Stromal cell of bone marrow (primary cell): ENCODE measurements at regions not wholly inside any gene's neighbourhood (a gene's known extent, or its start where the extent isn't known, plus 50 kb on each side); places are given as distances from the start of the nearest gene placed in this dataset.

Source experiments
- DNase-seq: peaks from one replicate; pipeline ENCODE4 v3.0.0-alpha.2; 2012; ENCODE audit warnings: low read depth

DNA sequence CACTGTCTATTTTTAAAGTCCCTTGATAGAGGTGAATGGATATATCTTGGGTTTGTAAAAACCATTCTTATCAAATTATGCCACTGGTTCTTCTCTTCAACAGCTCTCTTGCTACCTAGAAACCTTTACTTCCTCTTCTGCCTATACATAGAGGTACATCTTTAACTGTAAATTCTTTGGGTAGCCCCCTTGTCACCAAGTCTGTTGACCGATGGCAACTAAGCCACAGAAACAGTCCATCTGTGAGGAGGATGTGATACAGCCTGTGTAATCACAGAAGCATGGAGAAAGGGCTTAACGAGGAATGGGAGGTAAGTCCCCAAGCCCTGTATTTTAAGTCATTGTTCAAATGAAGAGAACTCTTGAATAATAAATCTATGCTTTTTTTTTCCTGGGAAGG is 246.5 kb upstream of the MDFIC2 start:
- DNase-seq = no peak

GRCh38 chr3:70557976-70558375 is 245.5 kb upstream of the MDFIC2 start:
- no peak for DNase-seq

- peak; percentile 17 for DNase-seq
These were observed 243.6 kb upstream of the MDFIC2 start for GRCh38 chr3:70556056-70556455.

- peak; percentile 9 for DNase-seq
These were observed 241.7 kb upstream of the MDFIC2 start for GRCh38 chr3:70554170-70554569.

DNA sequence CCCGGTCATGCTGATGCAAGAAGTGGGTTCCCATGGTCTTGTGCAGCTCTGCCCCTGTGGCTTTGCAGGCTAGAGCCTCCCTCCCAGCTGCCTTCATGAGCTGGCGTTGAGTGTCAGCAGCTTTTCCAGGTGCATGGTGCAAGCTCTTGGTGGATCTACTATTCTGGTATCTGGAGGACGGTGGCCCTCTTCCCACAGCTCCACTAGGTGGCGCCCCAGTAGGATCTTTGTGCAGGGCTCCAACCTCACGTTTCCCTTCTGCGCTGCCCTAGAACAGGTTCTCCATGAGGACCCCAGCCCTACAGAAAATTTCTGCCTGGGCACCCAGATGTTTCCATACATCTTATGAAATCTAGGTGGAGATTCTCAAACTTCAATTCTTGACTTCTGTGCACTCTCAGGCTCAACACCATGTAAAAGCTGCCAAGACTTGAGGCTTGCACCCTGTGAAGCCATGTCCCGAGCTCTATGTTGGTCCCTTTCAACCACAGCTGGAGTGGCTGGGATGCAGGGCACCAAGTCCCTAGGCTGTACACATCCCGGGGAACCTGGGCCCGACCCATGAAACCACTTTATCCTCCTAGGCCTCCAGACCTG is 238.4 kb upstream of the MDFIC2 start:
- peak; percentile 33 for DNase-seq

- no peak for DNase-seq
These were observed 234.2 kb upstream of the MDFIC2 start for GRCh38 chr3:70546679-70547078.

- DNase-seq = no peak
These were observed 231.1 kb upstream of the MDFIC2 start for GRCh38 chr3:70543493-70543892.

DNA sequence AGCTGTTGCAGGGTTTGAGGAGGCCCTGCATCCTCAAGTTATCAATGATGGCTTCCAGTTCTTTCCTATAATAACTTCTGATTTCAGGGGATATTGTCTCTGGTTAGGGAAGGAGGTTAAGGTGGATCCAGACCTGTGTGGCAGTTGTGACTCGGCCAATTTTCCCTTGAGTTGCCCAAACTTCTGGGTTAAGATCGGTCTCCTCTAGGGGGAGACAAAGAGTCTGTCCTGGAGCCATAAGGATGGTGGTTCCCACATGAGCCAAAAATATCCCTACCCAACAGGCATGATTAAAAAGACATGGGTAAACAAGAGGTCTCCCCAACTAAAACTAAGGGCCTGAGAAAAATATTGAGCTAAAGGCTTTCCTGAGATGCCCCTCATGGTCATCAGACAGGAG is 227.5 kb upstream of the MDFIC2 start:
- DNase-seq = no peak

DNA sequence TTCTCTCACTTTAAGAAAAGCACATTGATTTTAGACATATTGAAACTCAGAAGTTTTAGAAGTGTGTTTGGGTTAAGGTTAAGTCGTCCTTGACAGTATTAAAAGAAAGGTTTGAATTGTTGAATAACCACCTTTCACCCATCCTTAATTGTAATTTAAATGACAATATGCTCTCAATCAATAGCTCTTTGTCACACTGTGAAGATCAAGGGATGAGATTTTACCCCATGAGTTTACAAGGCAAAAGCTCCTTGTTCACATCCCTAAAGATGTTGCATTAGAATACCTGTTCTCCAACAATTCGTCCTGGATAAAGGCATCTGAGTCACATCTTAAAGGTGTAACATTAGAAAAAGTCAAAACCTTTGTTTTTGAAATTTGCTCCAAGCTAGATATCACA is 220.4 kb upstream of the MDFIC2 start:
- no peak for DNase-seq

DNA sequence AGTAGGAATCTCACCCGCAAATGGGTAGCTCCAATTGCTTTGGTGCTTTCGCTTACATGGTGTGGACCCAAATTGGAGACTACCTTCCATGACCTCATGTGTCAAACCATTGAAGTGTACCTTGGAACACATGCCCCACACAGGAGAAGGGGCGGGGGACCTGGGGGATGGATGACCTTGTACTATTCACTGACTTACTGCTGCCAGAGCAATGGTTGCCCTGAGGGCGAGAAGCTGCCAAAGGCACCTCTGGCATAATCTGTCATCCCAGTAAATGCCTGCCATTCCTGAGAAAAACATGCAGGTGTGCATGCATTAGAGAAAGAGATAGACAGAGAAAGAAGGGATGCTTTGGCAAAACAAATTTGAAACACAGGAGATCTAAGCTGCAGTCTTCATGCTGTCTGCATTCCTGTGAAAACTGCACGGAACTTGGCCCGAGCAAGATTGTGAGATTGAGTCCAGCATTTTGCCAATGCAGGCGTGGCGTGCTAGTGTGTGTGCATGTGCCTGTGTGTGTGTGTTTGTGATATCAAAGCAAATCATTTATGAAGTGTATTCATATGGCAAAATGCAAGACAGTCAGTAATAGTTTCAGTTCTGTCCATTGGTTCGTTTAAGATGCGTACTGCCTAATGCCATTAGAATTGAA is 219.5 kb upstream of the MDFIC2 start:
- no peak for DNase-seq

- peak; percentile 15 for DNase-seq
These were observed 218.7 kb upstream of the MDFIC2 start for GRCh38 chr3:70531063-70531657.

DNA sequence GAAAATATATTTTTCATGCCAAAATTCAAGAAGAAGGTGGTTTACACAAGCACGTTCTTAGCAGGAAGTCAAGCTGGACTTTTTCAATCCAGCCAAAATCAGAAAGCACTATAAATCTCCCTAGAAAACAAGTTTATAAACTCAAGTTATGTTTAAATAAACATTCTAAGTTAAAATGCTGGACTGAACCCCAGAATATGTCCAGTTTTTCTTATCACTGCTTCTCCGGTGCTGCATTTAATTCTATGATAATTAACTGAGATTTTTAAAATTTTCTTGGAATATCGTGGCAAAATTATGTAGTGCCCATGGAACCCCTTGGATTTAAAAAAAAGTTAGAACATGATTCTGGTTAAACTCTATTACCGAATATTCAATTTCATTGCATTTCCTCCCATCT is 218.2 kb upstream of the MDFIC2 start:
- no peak for DNase-seq

DNA sequence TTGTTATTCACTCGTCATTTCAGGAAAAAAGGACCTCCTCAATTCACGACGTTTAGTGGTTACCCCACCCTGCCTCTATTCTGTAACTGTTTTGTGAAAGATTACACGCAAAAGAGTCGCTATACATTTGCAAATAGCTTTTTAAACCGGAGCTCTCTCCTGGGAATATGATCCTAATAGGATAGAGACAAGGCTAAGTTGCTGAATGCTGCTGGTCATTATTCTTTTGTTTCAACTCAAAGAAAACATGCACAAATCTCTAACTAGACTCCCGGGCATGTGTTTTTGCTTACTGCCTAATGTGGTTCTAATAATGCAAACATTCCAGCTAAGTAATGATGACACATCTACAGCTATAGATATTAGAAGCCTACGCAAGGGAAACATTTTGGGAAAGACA is 214.6 kb upstream of the MDFIC2 start:
- no peak for DNase-seq

DNA sequence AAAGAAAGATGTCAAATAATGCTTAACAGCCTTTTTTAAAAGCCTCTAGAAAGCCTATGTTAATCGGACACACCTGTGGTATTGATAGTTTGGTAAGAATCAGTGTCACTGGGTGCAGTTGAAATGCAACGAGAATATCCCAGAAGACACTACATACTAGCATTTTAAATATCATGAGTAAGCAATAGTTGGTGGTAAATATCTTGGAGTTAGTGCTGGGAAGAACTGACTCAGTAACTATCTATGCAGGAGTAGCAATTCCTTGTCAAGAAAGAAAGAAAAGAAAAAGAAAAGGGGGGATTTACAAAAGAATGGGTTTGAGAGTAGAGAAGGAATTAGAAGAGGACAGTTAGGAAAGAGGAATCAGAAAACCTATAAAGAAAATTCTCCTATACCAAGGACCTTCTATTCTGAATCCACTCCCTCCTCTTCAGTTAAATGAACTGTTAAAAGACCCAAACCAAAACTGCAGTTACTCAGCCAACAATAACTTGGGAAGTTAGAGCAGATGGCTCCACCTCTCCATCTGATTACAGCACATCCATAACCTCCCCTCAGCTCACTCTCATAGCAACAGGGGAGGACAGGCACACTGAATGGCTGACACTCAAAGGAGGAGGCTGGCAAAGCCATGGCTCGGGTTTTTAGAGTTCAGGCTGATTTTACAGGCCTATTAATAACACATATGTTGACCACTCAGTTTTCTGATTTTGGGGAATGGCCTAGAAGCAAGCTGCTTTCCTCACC is 207.6 kb upstream of the MDFIC2 start:
- peak; percentile 52 for DNase-seq

DNA sequence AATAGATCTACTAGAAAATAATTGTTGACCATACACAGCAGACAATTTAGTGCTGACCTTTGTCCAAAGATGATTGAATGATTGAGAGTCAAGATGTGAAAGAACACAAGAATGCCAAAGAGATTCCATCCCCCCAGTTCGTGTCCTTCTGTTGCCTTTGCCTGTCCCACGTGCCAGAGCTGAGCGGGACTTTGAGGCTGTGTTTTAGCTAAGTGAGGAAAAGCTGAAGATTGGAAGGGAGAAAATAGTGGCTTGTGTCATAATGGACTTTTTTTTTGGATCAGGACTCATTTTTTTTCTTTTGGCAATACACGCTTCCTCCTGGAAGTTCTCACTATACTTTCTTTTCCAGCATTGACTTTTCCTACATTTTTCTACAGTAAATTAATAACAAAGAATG is 206.6 kb upstream of the MDFIC2 start:
- no peak for DNase-seq

GRCh38 chr3:70518356-70518755 is 205.9 kb upstream of the MDFIC2 start:
- no peak for DNase-seq

DNA sequence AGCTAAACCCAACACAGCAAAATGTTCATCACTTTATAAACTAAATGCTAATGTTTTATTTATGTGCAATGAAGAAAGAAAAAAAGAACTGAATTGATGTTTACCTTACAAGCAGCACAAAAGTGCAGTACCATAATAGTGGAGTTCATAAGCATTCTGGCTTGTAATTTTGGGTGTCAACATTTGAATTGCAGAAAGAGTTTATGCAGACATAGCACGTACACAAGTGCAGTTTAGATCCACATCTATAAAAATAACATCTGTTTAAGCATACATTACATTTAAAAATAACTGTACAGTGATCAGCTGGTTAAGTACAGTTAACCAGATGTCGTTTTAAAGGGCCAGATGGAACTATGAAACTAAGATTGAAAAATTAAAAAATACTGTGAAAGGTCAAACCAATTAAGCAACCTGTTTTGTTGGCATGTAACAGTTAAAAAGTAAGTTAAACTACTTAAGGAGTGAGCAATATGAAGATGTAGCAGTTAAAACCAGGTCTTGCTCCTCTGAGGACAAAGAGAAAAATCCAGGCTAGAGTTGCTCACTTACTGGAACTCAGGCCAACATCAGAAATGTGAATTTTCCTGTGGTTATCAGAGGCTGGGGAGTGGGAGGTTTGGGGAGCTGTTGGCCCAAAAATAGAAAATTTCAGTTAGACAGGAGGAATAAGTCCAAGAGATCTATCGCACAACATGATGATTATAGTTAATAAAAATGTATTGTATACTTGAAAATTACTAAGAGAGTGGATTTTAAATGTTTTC is 204.9 kb upstream of the MDFIC2 start:
- no peak for DNase-seq

- DNase-seq = no peak
These were observed 203.6 kb upstream of the MDFIC2 start for GRCh38 chr3:70516076-70516475.

DNA sequence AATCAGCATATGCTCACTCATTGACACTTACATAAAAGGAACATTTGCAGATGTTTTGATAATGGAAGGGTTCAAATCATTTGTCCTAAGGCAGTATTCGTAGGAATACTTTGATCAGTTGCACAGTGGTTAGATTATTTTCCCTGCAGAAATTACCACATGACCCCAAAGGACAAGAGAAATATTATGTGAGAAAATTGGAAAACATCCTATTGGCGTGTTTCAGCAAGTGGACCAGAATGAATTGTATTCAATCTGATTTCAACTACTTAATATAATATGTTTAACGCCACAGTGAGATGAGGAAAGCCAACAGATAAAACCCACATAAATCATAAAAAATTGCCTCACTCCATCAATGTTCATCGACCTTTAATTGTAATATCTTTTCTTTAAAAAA is 195.0 kb upstream of the MDFIC2 start:
- no peak for DNase-seq

GRCh38 chr3:70506775-70507174 is 194.3 kb upstream of the MDFIC2 start:
- DNase-seq = no peak

DNA sequence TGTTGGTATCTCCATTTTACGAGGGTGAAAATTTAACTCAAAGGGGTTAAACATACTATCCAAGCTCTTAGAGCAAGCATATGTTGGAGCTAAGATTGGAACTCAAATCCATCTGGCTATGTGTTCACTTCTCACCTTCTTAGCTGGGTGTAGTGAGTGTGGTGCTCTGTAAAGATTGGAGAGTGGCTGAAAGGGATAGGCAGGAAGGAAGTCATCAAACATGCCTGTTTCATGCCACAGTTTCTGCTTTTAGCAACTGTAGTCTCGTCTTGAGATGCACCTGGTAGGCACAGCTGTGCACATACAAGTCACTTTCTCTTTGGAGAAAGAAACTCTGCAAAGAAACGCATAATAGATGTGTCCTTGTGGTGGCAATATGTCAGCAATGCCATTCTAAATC is 189.1 kb upstream of the MDFIC2 start:
- DNase-seq = no peak

DNA sequence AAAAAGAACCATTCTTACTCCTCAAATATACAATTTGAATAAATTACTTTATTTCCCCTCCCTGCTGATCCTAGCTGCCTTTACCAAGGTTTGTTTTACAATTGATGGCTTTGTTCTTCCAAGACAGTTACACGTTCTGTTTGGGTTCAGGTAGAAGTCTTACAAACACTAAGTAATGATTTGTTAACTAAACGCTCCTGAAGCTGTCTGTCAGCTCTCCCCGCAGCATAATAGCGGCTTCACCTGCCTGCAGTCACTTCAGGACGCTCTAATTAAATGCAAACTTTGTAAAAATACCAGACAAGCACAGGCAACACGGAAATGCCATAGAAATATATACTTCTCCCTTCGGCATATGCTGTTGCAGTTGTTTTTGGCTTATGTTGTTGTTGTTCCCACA is 176.4 kb upstream of the MDFIC2 start:
- no peak for DNase-seq
